H9 (cell line): ENCODE measurements at regions not wholly inside any gene's neighbourhood (a gene's known extent, or its start where the extent isn't known, plus 50 kb on each side); places are given as distances from the start of the nearest gene placed in this dataset.

Experiments used
- DNase-seq: peaks from one replicate; pipeline ENCODE4 v3.0.0-alpha.2; 2017
- H2AFZ ChIP-seq: one replicate; pipeline ENCODE4 v1.6.1; 2013; ENCODE audit warnings: mild to moderate bottlenecking, low read length, control low read depth, moderate library complexity
- H2AK5ac ChIP-seq: 2 replicates; pipeline ENCODE4 v1.6.1; 2013; ENCODE audit warnings: low read length, control low read depth, mixed read lengths; ENCODE audit not compliant: insufficient read length
- H2BK120ac ChIP-seq: one replicate; pipeline ENCODE4 v1.6.1; 2013; ENCODE audit warnings: low read depth, mild to moderate bottlenecking, low read length, control low read depth, inconsistent platforms; ENCODE audit not compliant: poor library complexity, severe bottlenecking
- H2BK12ac ChIP-seq: 2 replicates; pipeline ENCODE4 v1.6.1; 2013; ENCODE audit warnings: low read length, control low read depth, mixed read lengths, low read depth; ENCODE audit not compliant: insufficient read length
- H2BK15ac ChIP-seq: 2 replicates; pipeline ENCODE4 v1.6.1; 2013; ENCODE audit warnings: low read depth, low read length, control low read depth
- H2BK20ac ChIP-seq: one replicate; pipeline ENCODE4 v1.6.1; 2013; ENCODE audit warnings: low read depth, mild to moderate bottlenecking, low read length, control low read depth, inconsistent platforms; ENCODE audit not compliant: poor library complexity, severe bottlenecking
- H2BK5ac ChIP-seq: 2 replicates; pipeline ENCODE4 v1.6.1; 2013; ENCODE audit warnings: low read length, control low read depth, mixed read lengths; ENCODE audit not compliant: insufficient read length
- H3K14ac ChIP-seq: 2 replicates; pipeline ENCODE4 v1.6.1; 2013; ENCODE audit warnings: low read length, control low read depth; ENCODE audit not compliant: insufficient read depth
- H3K18ac ChIP-seq: 2 replicates; pipeline ENCODE4 v1.6.1; 2013; ENCODE audit warnings: low read depth, mild to moderate bottlenecking, mixed read lengths, low read length, control low read depth; ENCODE audit not compliant: insufficient read length
- H3K23ac ChIP-seq: 2 replicates; pipeline ENCODE4 v1.6.1; 2013; ENCODE audit warnings: low read length, control low read depth, mixed read lengths, low read depth; ENCODE audit not compliant: insufficient read length
- H3K23me2 ChIP-seq: 2 replicates; pipeline ENCODE4 v1.6.1; 2013; ENCODE audit warnings: low read depth, mild to moderate bottlenecking, mixed read lengths, low read length, control low read depth; ENCODE audit not compliant: insufficient read length, poor library complexity, severe bottlenecking
- H3K27ac ChIP-seq: 2 replicates; pipeline ENCODE4 v1.5.1; 2013; ENCODE audit warnings: low read length, control low read depth, mixed read lengths, low read depth; ENCODE audit not compliant: insufficient read length
- H3K27me3 ChIP-seq: 2 replicates; pipeline ENCODE4 v1.6.1; 2013; ENCODE audit warnings: low read length, control low read depth, inconsistent platforms; ENCODE audit not compliant: insufficient read depth
- H3K4ac ChIP-seq: 2 replicates; pipeline ENCODE4 v1.6.1; 2013; ENCODE audit warnings: low read depth, mild to moderate bottlenecking, control low read depth, inconsistent platforms, low read length, moderate library complexity
- H3K4me1 ChIP-seq: 2 replicates; pipeline ENCODE4 v1.6.1; 2013; ENCODE audit warnings: low read length, control low read depth, inconsistent platforms; ENCODE audit not compliant: insufficient read depth
- H3K4me2 ChIP-seq: 2 replicates; pipeline ENCODE4 v1.6.1; 2013; ENCODE audit warnings: low read length, control low read depth, mixed read lengths; ENCODE audit not compliant: insufficient read length, insufficient read depth
- H3K56ac ChIP-seq: 2 replicates; pipeline ENCODE4 v1.6.1; 2013; ENCODE audit warnings: low read depth, mild to moderate bottlenecking, mixed read lengths, low read length, control low read depth; ENCODE audit not compliant: insufficient read length
- H3K79me1 ChIP-seq: 2 replicates; pipeline ENCODE4 v1.6.1; 2013; ENCODE audit warnings: low read depth, mild to moderate bottlenecking, moderate library complexity, low read length, control low read depth, inconsistent platforms; ENCODE audit not compliant: insufficient read depth, poor library complexity, severe bottlenecking
- H3K79me2 ChIP-seq: 2 replicates; pipeline ENCODE4 v1.6.1; 2013; ENCODE audit warnings: low read length, control low read depth, inconsistent platforms; ENCODE audit not compliant: insufficient read depth
- H3K9ac ChIP-seq: 2 replicates; pipeline ENCODE4 v1.6.1; 2013; ENCODE audit warnings: low read length, control low read depth, mixed read lengths; ENCODE audit not compliant: insufficient read length; ENCODE audit errors: extremely low read depth
- H3K9me3 ChIP-seq: one replicate; pipeline ENCODE4 v1.6.1; 2013; ENCODE audit warnings: low read depth, low read length, inconsistent platforms; ENCODE audit not compliant: control insufficient read depth
- H3T11ph ChIP-seq: one replicate; pipeline ENCODE4 v1.6.1; 2013; ENCODE audit warnings: mild to moderate bottlenecking, low read length, control low read depth, inconsistent platforms
- H4K20me1 ChIP-seq: one replicate; pipeline ENCODE4 v1.6.1; 2013; ENCODE audit not compliant: control insufficient read depth, insufficient read length, insufficient read depth
- H4K5ac ChIP-seq: 2 replicates; pipeline ENCODE4 v1.6.1; 2013; ENCODE audit warnings: low read depth, mild to moderate bottlenecking, mixed read lengths, low read length, control low read depth; ENCODE audit not compliant: insufficient read length
- H4K8ac ChIP-seq: replicated peaks from 2 replicates; pipeline ENCODE4 v1.6.1; 2013; ENCODE audit warnings: low read length, control low read depth, mixed read lengths, low read depth; ENCODE audit not compliant: insufficient read length
- H4K91ac ChIP-seq: 2 replicates; pipeline ENCODE4 v1.6.1; 2013; ENCODE audit warnings: low read depth, mild to moderate bottlenecking, moderate library complexity, mixed read lengths, low read length, control low read depth; ENCODE audit not compliant: insufficient read length
- H3K27ac Mint-ChIP-seq, 3 experiments: 2 replicates in 2 of 3; 3 replicates in 1 of 3; pipeline ENCODE4 v1.8.0; 2020 to 2021; ENCODE audit warnings: mixed read lengths in 3 of 3, mild to moderate bottlenecking in 1 of 3, moderate library complexity in 1 of 3
- H3K27me3 Mint-ChIP-seq: 2 replicates; pipeline ENCODE4 v1.8.0; 2021; ENCODE audit warnings: low read depth, mild to moderate bottlenecking, moderate library complexity, mixed read lengths
- H3K36me3 Mint-ChIP-seq, 3 experiments: 2 replicates in 2 of 3; 3 replicates in 1 of 3; pipeline ENCODE4 v1.8.0; 2020 to 2021; ENCODE audit warnings: low read depth in 3 of 3, mixed read lengths in 3 of 3; ENCODE audit not compliant: insufficient read depth in 1 of 3
- H3K4me1 Mint-ChIP-seq, 2 experiments: 2 replicates each; pipeline ENCODE4 v1.8.0; 2020; ENCODE audit warnings: mixed read lengths in 2 of 2
- H3K4me3 Mint-ChIP-seq, 2 experiments: 2 replicates in 1 of 2; 3 replicates in 1 of 2; pipeline ENCODE4 v1.8.0; 2020 to 2021; ENCODE audit warnings: mild to moderate bottlenecking in 2 of 2, mixed read lengths in 2 of 2, moderate library complexity in 1 of 2
- H3K9me3 Mint-ChIP-seq, 2 experiments: 2 replicates in 1 of 2; 3 replicates in 1 of 2; pipeline ENCODE4 v1.8.0; 2020; ENCODE audit warnings: mild to moderate bottlenecking in 2 of 2, mixed read lengths in 2 of 2, moderate library complexity in 1 of 2
- TF ChIP-seq, protein P1 (sequence below): fragments of 200-600 bp; sonication (generic); conservative IDR thresholded peaks from 3 replicates; pipeline ENCODE4 v1.8.0; 2021; ENCODE audit warnings: antibody characterized with exemption, mild to moderate bottlenecking

DNA sequence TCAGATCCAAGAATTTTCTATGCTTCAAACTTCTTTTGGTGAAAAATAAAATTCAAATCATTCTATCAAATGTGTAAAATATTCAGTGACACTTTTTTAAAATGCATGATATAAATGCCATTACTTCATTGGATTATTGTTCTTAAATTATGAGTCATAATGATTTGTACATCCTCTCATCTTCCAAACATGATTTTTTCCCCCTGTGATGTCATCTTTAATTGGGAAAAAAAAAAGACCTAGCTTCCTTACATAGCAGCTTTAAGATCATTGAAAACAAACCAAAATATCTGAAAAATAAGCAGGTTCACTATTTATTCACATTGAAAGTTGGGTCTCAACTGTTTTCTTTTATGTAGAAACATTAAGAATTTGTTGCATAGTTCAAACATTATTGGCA, 1549.4 kb downstream of the LRRC4C start:
- H3K14ac ChIP-seq, result no peak overlapping the region
- H3K79me2 ChIP-seq, result no peaks in the 10 kb centered on the region
- H3K4me1 ChIP-seq, result no peaks in the 10 kb centered on the region
- peaks cover 0 to 7% (median 0%) of the 10 kb centered on the region in 3 experiments; a peak in 2 of 7 replicates for H3K36me3 Mint-ChIP-seq
- no peak overlapping the region for H2AK5ac ChIP-seq
- TF ChIP-seq, protein P1, sequence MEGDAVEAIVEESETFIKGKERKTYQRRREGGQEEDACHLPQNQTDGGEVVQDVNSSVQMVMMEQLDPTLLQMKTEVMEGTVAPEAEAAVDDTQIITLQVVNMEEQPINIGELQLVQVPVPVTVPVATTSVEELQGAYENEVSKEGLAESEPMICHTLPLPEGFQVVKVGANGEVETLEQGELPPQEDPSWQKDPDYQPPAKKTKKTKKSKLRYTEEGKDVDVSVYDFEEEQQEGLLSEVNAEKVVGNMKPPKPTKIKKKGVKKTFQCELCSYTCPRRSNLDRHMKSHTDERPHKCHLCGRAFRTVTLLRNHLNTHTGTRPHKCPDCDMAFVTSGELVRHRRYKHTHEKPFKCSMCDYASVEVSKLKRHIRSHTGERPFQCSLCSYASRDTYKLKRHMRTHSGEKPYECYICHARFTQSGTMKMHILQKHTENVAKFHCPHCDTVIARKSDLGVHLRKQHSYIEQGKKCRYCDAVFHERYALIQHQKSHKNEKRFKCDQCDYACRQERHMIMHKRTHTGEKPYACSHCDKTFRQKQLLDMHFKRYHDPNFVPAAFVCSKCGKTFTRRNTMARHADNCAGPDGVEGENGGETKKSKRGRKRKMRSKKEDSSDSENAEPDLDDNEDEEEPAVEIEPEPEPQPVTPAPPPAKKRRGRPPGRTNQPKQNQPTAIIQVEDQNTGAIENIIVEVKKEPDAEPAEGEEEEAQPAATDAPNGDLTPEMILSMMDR, result no peak
- H4K20me1 ChIP-seq, result no peaks in the 10 kb centered on the region
- H3T11ph ChIP-seq, result no peak overlapping the region
- no peaks in the 10 kb centered on the region for H3K9me3 ChIP-seq
- no peaks in the 10 kb centered on the region for H3K23me2 ChIP-seq
- H3K4me3 Mint-ChIP-seq, result no peak overlapping the region
- no peak overlapping the region for H2BK15ac ChIP-seq
- no peak overlapping the region for H3K4me2 ChIP-seq
- H3K9me3 Mint-ChIP-seq, result peaks cover 5 to 9% of the 10 kb centered on the region in 2 experiments; a peak in 2 of 5 replicates
- no peak overlapping the region for H2BK12ac ChIP-seq
- no peaks in the 10 kb centered on the region for H3K4me1 Mint-ChIP-seq
- H3K27me3 ChIP-seq, result no peaks in the 10 kb centered on the region
- H3K79me1 ChIP-seq, result no peaks in the 10 kb centered on the region
- no peak overlapping the region for H3K4ac ChIP-seq
- no peak overlapping the region for H4K5ac ChIP-seq
- no peak overlapping the region for H3K56ac ChIP-seq
- no peak overlapping the region for H3K27ac ChIP-seq
- no peak overlapping the region for H2AFZ ChIP-seq
- no peak overlapping the region for H2BK5ac ChIP-seq
- no peak overlapping the region for H4K8ac ChIP-seq
- no peak overlapping the region for H3K9ac ChIP-seq
- no peak for DNase-seq
- H2BK20ac ChIP-seq, result no peak overlapping the region
- no peak overlapping the region for H3K18ac ChIP-seq
- no peak overlapping the region for H3K27ac Mint-ChIP-seq
- no peak overlapping the region for H3K23ac ChIP-seq
- H3K27me3 Mint-ChIP-seq, result no peaks in the 10 kb centered on the region
- no peak overlapping the region for H4K91ac ChIP-seq
- no peak overlapping the region for H2BK120ac ChIP-seq
